HEK293T (cell line): ENCODE measurements at regions not wholly inside any gene's neighbourhood (a gene's known extent, or its start where the extent isn't known, plus 50 kb on each side); places are given as distances from the start of the nearest gene placed in this dataset.

Experiments
- CTBP1 ChIP-seq: fragments of 450-650 bp; IDR thresholded peaks from 2 replicates; pipeline ENCODE4 v1.6.1; 2016; ENCODE audit warnings: borderline replicate concordance
- FOXA1 ChIP-seq: fragments of 450-650 bp; IDR thresholded peaks from 2 replicates; pipeline ENCODE4 v1.6.1; 2016; ENCODE audit warnings: mild to moderate bottlenecking
- L3MBTL2 ChIP-seq: fragments of 450-650 bp; conservative IDR thresholded peaks from 2 replicates; pipeline ENCODE4 v1.6.1; 2016; ENCODE audit warnings: mild to moderate bottlenecking
- LEF1 ChIP-seq: fragments of 450-650 bp; IDR thresholded peaks from 2 replicates; pipeline ENCODE4 v1.6.1; 2017; ENCODE audit warnings: mild to moderate bottlenecking, borderline replicate concordance
- SP1 ChIP-seq: fragments of 450-650 bp; IDR thresholded peaks from 2 replicates; pipeline ENCODE4 v1.6.1; 2017

GRCh38 chr5:130514984-130515690 lies 610.9 kb downstream of the CHSY3 start:
- no peak for TF ChIP-seq LEF1
- TF ChIP-seq FOXA1: no peak
- TF ChIP-seq SP1: no peak
- TF ChIP-seq L3MBTL2: no peak
- TF ChIP-seq CTBP1: no peak
